ENCODE measurements at regions not wholly inside any gene's neighbourhood (a gene's known extent, or its start where the extent isn't known, plus 50 kb on each side); places are given as distances from the start of the nearest gene placed in this dataset.
"Not testable (repeated sequence)": the region's sequence is repeated elsewhere in the genome, so short reads cannot be mapped to it uniquely, and the experiment has no call there.

DNA sequence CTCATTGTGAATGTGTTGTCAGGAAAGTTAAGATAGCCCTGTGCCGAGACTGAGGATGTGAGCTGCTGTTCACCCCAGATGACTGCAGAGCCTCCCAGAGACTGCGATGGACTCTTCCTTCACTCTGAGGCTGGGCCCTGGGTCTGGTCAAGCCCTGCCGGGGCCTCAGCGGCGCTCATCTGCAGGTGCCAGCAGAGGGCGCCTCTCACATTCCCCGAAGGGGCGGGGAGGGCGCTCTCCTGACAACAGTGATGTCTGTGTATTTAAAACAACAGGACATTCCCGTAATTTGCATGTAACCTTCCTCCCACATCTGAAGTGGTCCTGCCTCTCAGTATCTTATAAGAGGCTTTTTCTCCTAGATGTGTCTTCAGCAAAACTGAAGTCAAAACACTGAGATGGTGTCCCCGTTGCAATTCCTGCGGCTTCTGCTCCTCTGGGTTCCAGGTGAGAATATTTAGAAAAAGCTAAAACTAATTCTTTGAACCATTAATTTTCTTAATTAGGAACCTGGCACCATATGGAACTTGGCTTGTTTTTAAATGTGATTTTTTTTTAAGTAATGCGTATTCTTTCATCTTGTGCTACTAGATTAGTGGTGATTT, 1377.9 kb downstream of the RPIA start:
- DNase-seq (ENCODE audit: low spot score) = no peak

GRCh38 chr2:90076311-90076710, 1384.8 kb downstream of the RPIA start:
- no peak for DNase-seq (ENCODE audit: low spot score)

GRCh38 chr2:90077948-90078347, 1386.5 kb downstream of the RPIA start:
- no peak for DNase-seq (ENCODE audit: low spot score)

GRCh38 chr2:90079374-90079773, 1387.9 kb downstream of the RPIA start:
- DNase-seq (ENCODE audit: low spot score) = no peak

- not testable (repeated sequence) for DNase-seq (ENCODE audit: low spot score)
These were observed 1396.3 kb downstream of the RPIA start for GRCh38 chr2:90087792-90088191.

- DNase-seq (ENCODE audit: low spot score) = not testable (repeated sequence)
These were observed 1402.2 kb downstream of the RPIA start for GRCh38 chr2:90093571-90094270.

- not testable (repeated sequence) for DNase-seq (ENCODE audit: low spot score)
These were observed 1406.1 kb downstream of the RPIA start for GRCh38 chr2:90097617-90098016.

DNA sequence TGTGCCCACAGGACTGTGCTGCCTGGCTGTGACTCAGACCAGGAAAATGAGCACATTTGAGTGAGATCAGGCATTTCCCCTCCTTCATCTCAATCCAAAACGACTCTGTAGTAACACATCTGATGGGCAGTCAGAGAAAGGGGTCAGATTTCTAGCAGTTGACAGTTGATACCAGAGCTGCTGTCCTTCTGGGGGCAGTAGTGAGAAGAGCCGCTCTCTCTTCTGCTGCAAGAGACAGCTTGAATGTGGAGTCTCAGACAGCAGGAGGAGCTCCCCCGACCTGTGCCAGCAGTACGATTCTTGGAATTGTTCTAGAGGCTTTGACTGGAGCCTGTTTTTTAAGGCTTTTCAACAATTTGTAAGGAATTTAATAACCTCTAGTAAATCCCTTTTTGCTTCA, 1413.7 kb downstream of the RPIA start:
- not testable (repeated sequence) for DNase-seq (ENCODE audit: low spot score)

DNA sequence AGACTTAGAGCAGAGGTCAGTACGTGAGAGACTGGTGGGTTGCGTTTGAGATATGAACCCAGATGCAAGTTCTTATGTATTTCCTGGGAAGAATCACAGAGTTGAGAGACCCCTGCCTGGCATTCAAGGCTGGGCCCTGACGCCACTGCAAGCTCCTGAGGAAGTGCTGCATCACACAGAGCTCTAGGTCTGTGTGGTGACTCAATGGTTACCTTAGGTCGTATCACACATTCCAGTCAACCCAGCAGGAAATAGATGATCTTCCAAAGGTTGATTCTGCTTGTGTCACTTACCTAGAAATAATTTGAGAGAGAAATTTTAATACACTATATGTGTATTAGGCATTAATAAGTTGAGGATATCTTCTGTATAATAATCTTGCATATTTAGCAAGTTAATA, 1431.9 kb downstream of the RPIA start:
- DNase-seq (ENCODE audit: low spot score) = not testable (repeated sequence)

DNA sequence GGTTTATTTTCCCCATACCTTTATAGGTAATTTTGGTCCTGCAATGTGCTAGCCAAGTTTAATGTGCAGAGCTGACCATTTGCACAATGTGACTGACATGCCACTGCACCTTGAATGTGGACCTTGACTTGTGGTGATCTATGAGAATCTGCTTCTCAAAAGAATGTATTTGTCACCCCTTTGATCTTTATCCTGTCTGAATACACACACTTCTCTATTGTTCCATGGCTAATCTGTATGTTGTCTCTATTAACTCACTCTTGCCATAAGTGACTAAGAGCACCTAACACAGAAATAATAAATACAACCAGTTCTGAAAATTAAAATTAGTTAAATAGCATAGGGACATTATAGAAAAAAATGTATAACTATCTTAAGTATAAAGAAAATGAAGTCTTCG, 1447.6 kb downstream of the RPIA start:
- DNase-seq (ENCODE audit: low spot score) = not testable (repeated sequence)

GRCh38 chr2:90141558-90141957, 1450.1 kb downstream of the RPIA start:
- not testable (repeated sequence) for DNase-seq (ENCODE audit: low spot score)

GRCh38 chr2:90151805-90152204, 1460.3 kb downstream of the RPIA start:
- DNase-seq (ENCODE audit: low spot score) = not testable (repeated sequence)

DNA sequence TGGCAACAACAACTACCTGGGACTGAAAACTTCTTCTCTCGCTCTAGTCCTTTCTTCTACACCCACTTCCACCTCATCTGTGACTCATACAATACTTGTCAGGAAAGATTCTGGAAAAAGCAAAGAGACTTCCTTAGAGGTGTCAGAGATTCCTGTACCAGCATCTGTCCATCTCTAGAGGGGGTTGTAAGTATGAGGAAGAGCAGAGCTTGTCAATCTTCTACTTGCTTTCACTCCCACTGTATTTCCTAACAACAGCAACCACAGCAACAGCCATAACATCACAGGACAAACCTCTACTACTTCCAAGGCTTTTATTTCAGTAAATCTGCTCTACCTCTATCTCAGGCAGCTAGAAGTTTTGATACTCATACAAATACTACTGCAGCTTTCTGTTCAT, 1479.5 kb downstream of the RPIA start:
- DNase-seq (ENCODE audit: low spot score) = not testable (repeated sequence)

- DNase-seq (ENCODE audit: low spot score) = not testable (repeated sequence)
These were observed 1481.6 kb downstream of the RPIA start for GRCh38 chr2:90173081-90173480.

DNA sequence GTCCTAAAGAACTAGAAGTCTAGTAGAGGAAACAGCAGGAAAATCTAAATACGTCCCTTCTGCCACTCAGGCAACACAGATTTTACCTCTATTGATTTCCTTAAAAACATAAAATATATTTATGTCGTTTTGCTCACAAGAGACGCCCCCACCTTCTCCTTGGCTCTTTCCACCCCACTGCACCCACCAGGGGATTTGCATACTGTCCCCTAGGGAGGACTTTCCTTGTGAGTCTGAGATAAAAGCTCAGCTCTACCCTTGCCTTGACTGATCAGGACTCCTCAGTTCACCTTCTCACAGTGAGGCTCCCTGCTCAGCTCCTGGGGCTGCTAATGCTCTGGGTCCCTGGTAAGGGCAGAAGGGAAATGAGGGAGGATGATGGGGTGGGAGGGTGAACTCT, 1488.1 kb downstream of the RPIA start:
- DNase-seq (ENCODE audit: low spot score) = not testable (repeated sequence)

DNA sequence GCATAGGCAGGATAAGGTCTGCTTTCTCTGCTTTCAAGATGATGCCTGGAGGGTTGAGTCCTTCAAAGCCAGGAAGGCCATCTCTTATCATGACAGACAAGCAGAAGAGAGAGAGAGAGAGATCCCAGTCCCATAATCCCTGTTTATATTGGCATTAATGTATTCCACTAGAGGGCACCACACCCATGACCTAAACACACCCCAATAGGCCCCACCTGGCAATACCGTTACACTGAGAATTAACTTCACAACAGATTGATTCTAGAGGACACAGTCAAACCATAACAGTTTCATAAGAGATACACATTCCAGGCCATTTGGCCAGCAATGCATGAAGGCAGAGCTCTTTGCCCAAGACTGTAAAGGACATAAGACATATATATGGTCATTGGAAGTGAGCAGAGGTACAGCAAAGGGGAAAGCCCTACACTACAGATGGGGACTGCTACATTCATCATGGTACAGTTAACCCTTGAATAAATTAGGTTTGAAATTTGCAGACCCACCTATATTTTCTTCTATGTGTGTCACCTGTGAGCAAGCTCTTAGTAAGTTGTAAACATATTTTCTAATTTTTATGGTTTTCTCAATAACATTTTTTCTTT, 1516.1 kb downstream of the RPIA start:
- DNase-seq (ENCODE audit: low spot score) = no peak

- no peak for DNase-seq (ENCODE audit: low spot score)
These were observed 1517.5 kb downstream of the RPIA start for GRCh38 chr2:90209009-90209408.

- DNase-seq (ENCODE audit: low spot score) = no peak
These were observed 1518.3 kb downstream of the RPIA start for GRCh38 chr2:90209806-90210205.

DNA sequence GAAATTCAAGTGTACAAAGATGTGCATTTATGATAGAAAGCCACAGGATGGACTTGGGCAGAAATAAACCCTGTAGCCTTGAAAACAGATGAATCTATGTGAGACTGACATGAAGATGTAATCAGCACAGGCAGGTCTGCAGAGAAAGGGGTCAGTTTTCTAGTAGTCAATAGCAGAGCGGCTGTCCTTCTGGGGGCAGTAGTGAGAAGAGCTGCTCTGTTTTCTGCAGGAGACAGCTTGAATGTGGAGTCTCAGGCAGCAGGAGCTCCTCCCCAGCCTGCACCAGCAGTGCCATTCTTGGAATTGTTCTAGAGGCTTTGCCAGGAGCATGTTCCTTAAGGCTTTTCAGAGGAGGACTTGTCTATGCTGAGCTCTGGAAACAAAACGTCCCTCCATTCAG, 1524.4 kb downstream of the RPIA start:
- DNase-seq (ENCODE audit: low spot score) = not testable (repeated sequence)

DNA sequence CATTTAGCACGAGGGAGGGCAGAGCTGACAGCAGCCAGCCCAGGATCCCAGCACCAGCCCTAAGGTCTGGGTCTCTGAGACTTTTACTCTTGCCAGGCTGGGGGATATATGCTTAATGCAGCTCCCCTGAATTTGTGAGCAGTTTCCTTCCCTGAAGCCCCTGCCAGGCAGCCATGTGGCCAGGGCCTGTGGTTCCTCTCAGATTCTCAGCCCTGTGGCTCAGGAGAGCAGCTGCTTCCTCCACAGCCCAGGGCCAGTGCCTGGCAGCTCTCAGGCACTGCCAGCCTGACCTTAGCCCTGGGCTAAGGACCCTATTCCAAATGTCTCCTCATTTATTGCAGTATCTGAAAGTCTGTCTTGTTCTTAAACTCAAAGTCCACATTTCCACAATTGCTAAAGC, 1525.3 kb downstream of the RPIA start:
- not testable (repeated sequence) for DNase-seq (ENCODE audit: low spot score)

DNA sequence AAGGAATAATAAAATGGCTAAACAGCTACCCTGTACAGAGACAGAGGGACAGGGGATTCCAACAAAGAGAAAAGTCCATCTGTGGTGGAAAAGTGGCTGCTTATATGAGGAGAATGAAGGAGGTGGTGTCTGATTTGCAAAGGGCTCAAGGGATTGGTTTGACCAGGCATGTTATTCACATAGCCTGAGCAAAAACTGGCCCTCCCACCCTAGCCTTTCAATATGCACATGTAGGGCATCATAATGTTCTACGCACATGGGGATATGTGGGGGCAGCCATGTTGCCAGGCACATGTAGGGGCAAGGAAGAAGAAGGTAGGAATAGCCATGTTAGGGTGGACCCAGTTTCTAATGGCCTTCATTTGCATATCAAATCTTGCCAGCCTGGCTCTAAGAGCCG, 1527.1 kb downstream of the RPIA start:
- DNase-seq (ENCODE audit: low spot score) = not testable (repeated sequence)

- not testable (repeated sequence) for DNase-seq (ENCODE audit: low spot score)
These were observed 1529.3 kb downstream of the RPIA start for GRCh38 chr2:90220623-90221299.

DNA sequence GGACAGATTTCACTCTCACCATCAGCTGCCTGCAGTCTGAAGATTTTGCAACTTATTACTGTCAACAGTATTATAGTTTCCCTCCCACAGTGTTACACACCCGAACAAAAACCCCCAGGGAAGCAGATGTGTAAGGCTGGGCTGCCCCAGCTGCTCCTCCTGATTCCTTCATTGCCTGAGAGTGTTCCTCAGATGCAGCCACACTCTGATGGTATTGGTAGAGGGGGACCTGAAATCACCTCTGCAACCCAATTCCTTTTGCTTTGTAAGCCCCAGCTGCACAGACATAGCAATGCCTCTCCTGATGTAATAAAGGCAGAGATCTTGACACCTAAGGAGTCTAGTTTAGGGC, 1529.8 kb downstream of the RPIA start:
- no peak for DNase-seq (ENCODE audit: low spot score)
